Fibroblast of the aortic adventitia (primary cell): ENCODE measurements at regions not wholly inside any gene's neighbourhood (a gene's known extent, or its start where the extent isn't known, plus 50 kb on each side); places are given as distances from the start of the nearest gene placed in this dataset.

Experiments used
- DNase-seq: peaks from one replicate; pipeline ENCODE4 v3.0.0-alpha.2; 2010; ENCODE audit warnings: low read depth
- H3K4me3 ChIP-seq: 2 replicates; pipeline ENCODE4 v1.5.1; 2011; ENCODE audit warnings: low read depth, mild to moderate bottlenecking, control low read depth, low read length, moderate library complexity
- TF ChIP-seq, protein P1 (sequence below): IDR thresholded peaks from 2 replicates; pipeline ENCODE4 v1.5.1; 2011; ENCODE audit warnings: mild to moderate bottlenecking, low read length, control low read depth, inconsistent platforms; ENCODE audit not compliant: insufficient read depth

- H3K4me3 ChIP-seq = no peak overlapping the region
- no peak for DNase-seq
- TF ChIP-seq, protein P1, sequence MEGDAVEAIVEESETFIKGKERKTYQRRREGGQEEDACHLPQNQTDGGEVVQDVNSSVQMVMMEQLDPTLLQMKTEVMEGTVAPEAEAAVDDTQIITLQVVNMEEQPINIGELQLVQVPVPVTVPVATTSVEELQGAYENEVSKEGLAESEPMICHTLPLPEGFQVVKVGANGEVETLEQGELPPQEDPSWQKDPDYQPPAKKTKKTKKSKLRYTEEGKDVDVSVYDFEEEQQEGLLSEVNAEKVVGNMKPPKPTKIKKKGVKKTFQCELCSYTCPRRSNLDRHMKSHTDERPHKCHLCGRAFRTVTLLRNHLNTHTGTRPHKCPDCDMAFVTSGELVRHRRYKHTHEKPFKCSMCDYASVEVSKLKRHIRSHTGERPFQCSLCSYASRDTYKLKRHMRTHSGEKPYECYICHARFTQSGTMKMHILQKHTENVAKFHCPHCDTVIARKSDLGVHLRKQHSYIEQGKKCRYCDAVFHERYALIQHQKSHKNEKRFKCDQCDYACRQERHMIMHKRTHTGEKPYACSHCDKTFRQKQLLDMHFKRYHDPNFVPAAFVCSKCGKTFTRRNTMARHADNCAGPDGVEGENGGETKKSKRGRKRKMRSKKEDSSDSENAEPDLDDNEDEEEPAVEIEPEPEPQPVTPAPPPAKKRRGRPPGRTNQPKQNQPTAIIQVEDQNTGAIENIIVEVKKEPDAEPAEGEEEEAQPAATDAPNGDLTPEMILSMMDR = no peak
Observed at GRCh38 chr9:82673919-82674318, 389.0 kb downstream of the RASEF start.

- no peak overlapping the region for H3K4me3 ChIP-seq
- DNase-seq = no peak
- TF ChIP-seq, protein P1 = no peak
Observed at GRCh38 chr9:82675102-82675501, 387.8 kb downstream of the RASEF start.

- H3K4me3 ChIP-seq = no peak overlapping the region
- TF ChIP-seq, protein P1 = no peak
- no peak for DNase-seq
Observed at GRCh38 chr9:82675605-82676004, 387.3 kb downstream of the RASEF start.

DNA sequence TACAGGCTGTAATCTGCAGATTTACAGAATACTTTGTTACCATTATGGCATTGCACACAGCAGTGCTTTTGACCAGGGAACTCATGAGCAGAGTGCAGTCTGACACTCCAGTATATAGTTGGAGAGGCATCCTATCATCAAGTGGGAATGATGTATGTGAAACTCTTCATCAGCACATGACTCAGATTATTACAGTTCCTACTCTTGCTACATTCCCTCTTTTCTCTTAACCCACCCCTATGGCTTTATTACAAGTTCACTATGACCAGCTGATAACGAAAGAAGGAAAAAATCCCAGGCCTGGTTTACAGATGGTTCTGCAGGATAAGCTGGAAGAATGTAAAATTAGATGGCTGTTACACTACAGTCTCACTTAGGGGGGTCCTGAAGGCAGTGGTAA, 385.9 kb downstream of the RASEF start:
- TF ChIP-seq, protein P1 = no peak

GRCh38 chr9:82679472-82679871, 383.5 kb downstream of the RASEF start:
- TF ChIP-seq, protein P1 = no peak
- H3K4me3 ChIP-seq = no peak overlapping the region
- DNase-seq = no peak

More for the DNA sequence above, 385.9 kb downstream of the RASEF start:
- H3K4me3 ChIP-seq = no peak overlapping the region
- DNase-seq = no peak

DNA sequence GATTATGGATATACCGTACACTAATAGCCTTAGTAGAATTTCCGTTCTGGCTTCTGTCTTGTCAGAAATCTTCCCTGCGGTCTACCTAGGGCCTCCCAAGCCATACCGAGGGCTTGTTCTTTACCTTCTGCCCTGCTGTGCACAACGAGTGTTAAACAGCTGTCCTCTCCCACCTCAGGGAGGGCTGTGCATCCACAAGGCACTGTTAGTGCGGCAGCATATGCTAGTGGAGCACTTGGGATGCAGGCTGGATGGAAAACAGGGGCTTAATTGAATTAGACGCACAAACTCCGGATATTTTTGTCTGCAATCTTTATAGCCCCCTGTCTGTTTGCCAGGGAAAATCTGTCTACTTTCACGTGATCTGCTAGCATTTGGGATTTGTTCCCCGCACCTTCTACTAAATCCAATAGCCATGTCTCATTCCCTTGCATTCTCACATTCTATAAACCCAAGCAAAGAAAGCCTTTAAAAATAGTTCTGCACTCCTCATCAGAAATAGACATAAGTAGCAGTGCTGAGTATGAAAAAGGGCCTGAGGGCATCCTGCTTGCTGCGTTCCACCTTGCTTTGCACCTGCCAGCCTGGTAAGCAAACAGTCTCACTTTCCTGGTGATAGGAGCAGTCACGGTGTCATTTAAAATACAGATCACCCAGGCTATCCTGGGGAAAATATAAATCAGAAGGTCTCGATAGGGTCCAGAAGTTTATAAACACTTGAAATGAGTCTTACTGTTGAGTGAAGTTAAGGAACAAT, 382.6 kb downstream of the RASEF start:
- DNase-seq = no peak
- H3K4me3 ChIP-seq = no peak overlapping the region
- TF ChIP-seq, protein P1 = no peak

- TF ChIP-seq, protein P1 = no peak
- no peak for DNase-seq
- H3K4me3 ChIP-seq = no peak overlapping the region
Observed at GRCh38 chr9:82681809-82682208, 381.1 kb downstream of the RASEF start.
